IMR-90 (cell line): ENCODE measurements at regions not wholly inside any gene's neighbourhood (a gene's known extent, or its start where the extent isn't known, plus 50 kb on each side); places are given as distances from the start of the nearest gene placed in this dataset.

Experiments
- ATAC-seq: fragments of 200-7000 bp; cut with Tn5 transposase; 2 replicates; pipeline ENCODE4 v1.9.1; 2020; ENCODE audit warnings: low read depth, mild to moderate bottlenecking, moderate library complexity
- BruUV-seq: library from RNA; stranded (reverse); fragments of 400-500 nt; replicated peaks from 2 replicates; lab custom pipeline; 2021; lab: Mats Ljungman, UMichigan
- CTCF ChIA-PET: fragments of 300-600 bp; formaldehyde crosslinking; extraction: SDS; loops from one replicate; lab custom pipeline; 2021; ENCODE audit warnings: antibody characterized with exemption; lab: Yijun Ruan, JAX
- POLR2A ChIA-PET: fragments of 300-600 bp; sonication (Branson Sonifier 250); formaldehyde crosslinking; loops from one replicate; lab custom pipeline; 2022; ENCODE audit warnings: antibody characterized with exemption; ENCODE audit not compliant: unreplicated experiment; lab: Charles Lee
- DNase-seq: peaks from one replicate; pipeline ENCODE4 v3.0.0; 2013
- H2AFZ ChIP-seq: replicated peaks from 2 replicates; pipeline ENCODE3; 2013; ENCODE audit warnings: low read length, mild to moderate bottlenecking; ENCODE audit not compliant: poor library complexity
- H2AK5ac ChIP-seq: 2 replicates; pipeline ENCODE4 v1.6.1; 2013; ENCODE audit warnings: low read depth, low read length, inconsistent platforms
- H2AK9ac ChIP-seq: replicated peaks from 2 replicates; pipeline ENCODE3; 2013; ENCODE audit warnings: mild to moderate bottlenecking, low read depth, low read length, moderate library complexity; ENCODE audit not compliant: poor library complexity
- H2BK120ac ChIP-seq: 2 replicates; pipeline ENCODE4 v1.6.1; 2013; ENCODE audit warnings: low read depth, low read length, inconsistent platforms
- H2BK15ac ChIP-seq: 3 replicates; pipeline ENCODE4 v1.6.1; 2013; ENCODE audit warnings: low read depth, low read length, inconsistent platforms
- H2BK20ac ChIP-seq: 2 replicates; pipeline ENCODE4 v1.6.1; 2013; ENCODE audit warnings: low read depth, mild to moderate bottlenecking, inconsistent platforms, low read length, moderate library complexity
- H2BK5ac ChIP-seq: 2 replicates; pipeline ENCODE4 v1.6.1; 2013; ENCODE audit warnings: mild to moderate bottlenecking, low read depth, low read length, inconsistent platforms; ENCODE audit not compliant: poor library complexity, severe bottlenecking
- H3K14ac ChIP-seq: replicated peaks from 2 replicates; pipeline ENCODE4 v1.6.1; 2013; ENCODE audit warnings: low read depth, low read length, inconsistent platforms
- H3K18ac ChIP-seq: 2 replicates; pipeline ENCODE4 v1.6.1; 2013; ENCODE audit warnings: low read depth, low read length, control low read depth
- H3K23ac ChIP-seq: 2 replicates; pipeline ENCODE4 v1.6.1; 2013; ENCODE audit warnings: low read depth, low read length, inconsistent platforms
- H3K27ac ChIP-seq: 2 replicates; pipeline ENCODE4 v1.5.1; 2013; ENCODE audit warnings: mild to moderate bottlenecking, control low read depth, low read length; ENCODE audit not compliant: insufficient read depth
- H3K27me3 ChIP-seq: 2 replicates; pipeline ENCODE4 v1.6.1; 2013; ENCODE audit warnings: low read length; ENCODE audit not compliant: control insufficient read depth, insufficient read depth
- H3K36me3 ChIP-seq: 2 replicates; pipeline ENCODE4 v1.6.1; 2013; ENCODE audit warnings: low read length, mixed read lengths; ENCODE audit not compliant: control insufficient read depth, insufficient read depth
- H3K4ac ChIP-seq: 2 replicates; pipeline ENCODE4 v1.6.1; 2013; ENCODE audit warnings: low read depth, low read length, inconsistent platforms
- H3K4me1 ChIP-seq: 2 replicates; pipeline ENCODE4 v1.6.1; 2013; ENCODE audit warnings: low read length, mixed read lengths; ENCODE audit not compliant: control insufficient read depth, insufficient read depth
- H3K4me2 ChIP-seq: 2 replicates; pipeline ENCODE4 v1.6.1; 2013; ENCODE audit warnings: low read depth, mild to moderate bottlenecking, control low read depth, low read length, moderate library complexity
- H3K4me3 ChIP-seq: 2 replicates; pipeline ENCODE4 v1.5.1; 2013; ENCODE audit warnings: low read depth, mild to moderate bottlenecking, control low read depth, low read length, moderate library complexity; ENCODE audit not compliant: insufficient read depth
- H3K56ac ChIP-seq: 2 replicates; pipeline ENCODE4 v1.6.1; 2013; ENCODE audit warnings: low read length, inconsistent platforms; ENCODE audit not compliant: insufficient read depth; ENCODE audit errors: extremely low read depth
- H3K79me1 ChIP-seq, 2 experiments: 2 replicates each; pipeline ENCODE4 v1.6.1; 2013; ENCODE audit warnings: low read length in 2 of 2, inconsistent platforms in 1 of 2, low read depth in 1 of 2
- H3K9ac ChIP-seq: 2 replicates; pipeline ENCODE4 v1.6.1; 2013; ENCODE audit warnings: low read depth, low read length, control low read depth
- H3K9me1 ChIP-seq: 2 replicates; pipeline ENCODE4 v1.6.1; 2013; ENCODE audit warnings: low read length, inconsistent platforms; ENCODE audit not compliant: insufficient read depth
- H3K9me3 ChIP-seq: 2 replicates; pipeline ENCODE4 v1.6.1; 2013; ENCODE audit warnings: low read length; ENCODE audit not compliant: control insufficient read depth, insufficient read depth
- H4K20me1 ChIP-seq: 2 replicates; pipeline ENCODE4 v1.6.1; 2013; ENCODE audit warnings: low read length, inconsistent platforms; ENCODE audit not compliant: insufficient read depth
- H4K5ac ChIP-seq: 2 replicates; pipeline ENCODE4 v1.6.1; 2013; ENCODE audit warnings: mild to moderate bottlenecking, low read depth, low read length, control low read depth
- H4K8ac ChIP-seq, 2 experiments: 2 replicates each; pipeline ENCODE4 v1.6.1; 2013; ENCODE audit warnings: low read depth in 2 of 2, low read length in 2 of 2, control low read depth in 1 of 2, inconsistent platforms in 1 of 2
- H4K91ac ChIP-seq: 2 replicates; pipeline ENCODE4 v1.6.1; 2013; ENCODE audit warnings: low read depth, low read length, inconsistent platforms; ENCODE audit not compliant: insufficient read depth
- BHLHE40 ChIP-seq: fragments of 150-350 bp; IDR thresholded peaks from 2 replicates; pipeline ENCODE4 v1.6.1; 2016; ENCODE audit warnings: mild to moderate bottlenecking, low read depth, low read length
- CHD1 ChIP-seq: IDR thresholded peaks from 2 replicates; pipeline ENCODE4 v1.6.1; 2012; ENCODE audit warnings: low read depth, low read length, improper control_type of control experiment
- FOS ChIP-seq: fragments of 150-350 bp; IDR thresholded peaks from 2 replicates; pipeline ENCODE4 v1.6.1; 2016; ENCODE audit warnings: low read depth, low read length
- MAZ ChIP-seq: IDR thresholded peaks from 2 replicates; pipeline ENCODE4 v1.6.1; 2012; ENCODE audit warnings: low read depth, mild to moderate bottlenecking, low read length, improper control_type of control experiment, moderate library complexity, borderline replicate concordance
- MXI1 ChIP-seq: IDR thresholded peaks from 2 replicates; pipeline ENCODE4 v1.6.1; 2012; ENCODE audit warnings: low read depth, mild to moderate bottlenecking, low read length, moderate library complexity, borderline replicate concordance
- NFE2L2 ChIP-seq: fragments of 150-350 bp; IDR thresholded peaks from 2 replicates; pipeline ENCODE4 v1.6.1; 2016; ENCODE audit warnings: low read depth, mild to moderate bottlenecking, low read length
- POLR2A ChIP-seq: IDR thresholded peaks from 2 replicates; pipeline ENCODE4 v1.6.1; 2012; ENCODE audit warnings: mild to moderate bottlenecking, low read depth, low read length
- RAD21 ChIP-seq: IDR thresholded peaks from 2 replicates; pipeline ENCODE4 v1.6.1; 2012; ENCODE audit warnings: low read length, improper control_type of control experiment
- RCOR1 ChIP-seq: IDR thresholded peaks from 2 replicates; pipeline ENCODE4 v1.6.1; 2012; ENCODE audit warnings: mild to moderate bottlenecking, low read length, improper control_type of control experiment; ENCODE audit not compliant: insufficient replicate concordance
- RFX5 ChIP-seq: IDR thresholded peaks from 2 replicates; pipeline ENCODE4 v1.8.0; 2012; ENCODE audit warnings: low read depth, mild to moderate bottlenecking, low read length, moderate library complexity
- SMC3 ChIP-seq: fragments of 150-350 bp; IDR thresholded peaks from 2 replicates; pipeline ENCODE4 v1.6.1; 2016; ENCODE audit warnings: low read depth, mild to moderate bottlenecking, antibody characterized with exemption, low read length, moderate library complexity
- WGBS, 2 experiments: methylation state at CpG; one replicate each; pipeline versions ENCODE4 v1.1.5 to v1.1.7; 2013; ENCODE audit warnings: missing lambda C conversion rate in 2 of 2; ENCODE audit not compliant: insufficient read length in 1 of 2; ENCODE audit errors: extremely low coverage in 2 of 2; 5-methylcytosine and 5-hydroxymethylcytosine counted together
- dilution Hi-C: fragments of 300-500 bp; cut with HindIII; formaldehyde crosslinking; loops from one replicate; pipeline ENCODE4 v1.14.3; 2018; ENCODE audit warnings: low sequenced_read_pairs; ENCODE audit not compliant: unreplicated experiment
- in situ Hi-C: fragments of 300-500 bp; cut with MboI; formaldehyde crosslinking; loops from 3 replicates; pipeline ENCODE4 v1.14.3; 2019; ENCODE audit warnings: low sequenced_read_pairs, inconsistent platforms, mixed read lengths
- intact Hi-C: fragments of 100-400 bp; cut with micrococcal nuclease; formaldehyde crosslinking; loops from 2 replicates; pipeline ENCODE4 v1.10.0; 2022
- TF ChIP-seq, protein P1 (sequence below): conservative IDR thresholded peaks from 2 replicates; pipeline ENCODE4 v1.5.1; 2012; ENCODE audit warnings: mild to moderate bottlenecking, low read depth, low read length, improper control_type of control experiment
- TF ChIP-seq, protein P2 (sequence below): fragments of 150-350 bp; IDR thresholded peaks from 2 replicates; pipeline ENCODE4 v1.6.1; 2017; ENCODE audit warnings: mild to moderate bottlenecking, antibody characterized with exemption, low read length, low read depth
- TF ChIP-seq, protein P3 (sequence below): fragments of 150-350 bp; IDR thresholded peaks from 2 replicates; pipeline ENCODE4 v1.6.1; 2016; ENCODE audit warnings: low read depth, mild to moderate bottlenecking, low read length, moderate library complexity, borderline replicate concordance

DNA sequence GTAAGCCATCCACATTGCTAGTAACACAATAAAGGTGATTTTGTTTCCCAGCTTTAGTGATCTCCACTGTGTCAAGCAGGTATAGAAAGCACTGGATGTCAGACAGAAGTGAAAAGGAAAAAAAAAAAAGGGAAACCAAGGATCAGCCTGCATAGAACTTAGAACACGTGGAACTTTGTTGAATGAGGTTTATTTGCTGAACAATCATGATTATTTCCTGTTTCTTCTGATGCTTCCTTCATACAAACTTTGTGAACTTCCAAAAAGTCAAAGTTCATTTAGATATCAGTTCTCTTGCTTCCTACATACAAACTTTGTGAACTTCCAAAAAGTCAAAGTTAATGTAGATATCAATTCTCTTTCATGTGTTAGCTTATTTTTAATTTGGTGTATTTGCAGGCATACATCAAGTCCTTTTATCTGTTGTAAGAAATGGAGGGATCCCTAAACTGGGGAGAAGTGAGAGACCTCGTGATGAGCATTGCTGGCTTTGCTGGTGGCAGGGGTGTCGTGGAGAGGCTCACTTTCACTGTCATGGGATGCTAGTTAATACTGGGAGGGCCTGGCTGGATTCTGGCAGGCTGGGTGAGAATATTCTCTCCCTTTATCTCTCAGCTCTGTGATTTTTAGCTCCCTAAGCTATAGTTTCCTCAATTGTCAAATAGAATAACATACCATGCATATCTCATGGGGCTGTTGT, 298.4 kb downstream of the INHBA start:
- Histone ChIP-seq H3K4me1 (no peaks in the 10 kb centered on the region; the same call in 1 of the 2 replicates), H2AK5ac (no peak overlapping the region), H3K27me3 (no peaks in the 10 kb centered on the region), H4K20me1 (no peaks in the 10 kb centered on the region), H3K27ac (no peak overlapping the region), H3K23ac (no peak overlapping the region), H3K14ac (no peak overlapping the region), H3K9me3 (no peaks in the 10 kb centered on the region), H3K36me3 (no peaks in the 10 kb centered on the region), H3K4me2 (no peak overlapping the region), H2BK5ac (no peak overlapping the region), H2BK120ac (no peak overlapping the region), H2AK9ac (no peak overlapping the region), H3K9ac (no peak overlapping the region), H3K4ac (no peak overlapping the region), H2AFZ (no peak overlapping the region), H3K9me1 (no peaks in the 10 kb centered on the region), H3K4me3 (no peak overlapping the region), H2BK20ac (no peak overlapping the region), H4K91ac (no peak overlapping the region), H3K56ac (no peak overlapping the region), H4K8ac (no peak overlapping the region), H2BK15ac (no peak overlapping the region), H3K79me1 (no peaks in the 10 kb centered on the region), H3K18ac (no peak overlapping the region), H4K5ac (no peak overlapping the region)
- WGBS, 2 experiments, result no CpG with 5 or more reads among the region's 3 CpGs
- ATAC-seq (no peak), DNase-seq (no peak)
- in situ Hi-C loops, result no loop called here
- ChIA-PET CTCF (no interaction called here), POLR2A (no interaction called here)
- TF ChIP-seq NFE2L2 (no peak), CHD1 (no peak), MXI1 (no peak), RFX5 (no peak), RCOR1 (no peak), RAD21 (no peak), SMC3 (no peak), FOS (no peak), BHLHE40 (no peak), POLR2A (no peak), MAZ (no peak)
- TF ChIP-seq, protein P1, sequence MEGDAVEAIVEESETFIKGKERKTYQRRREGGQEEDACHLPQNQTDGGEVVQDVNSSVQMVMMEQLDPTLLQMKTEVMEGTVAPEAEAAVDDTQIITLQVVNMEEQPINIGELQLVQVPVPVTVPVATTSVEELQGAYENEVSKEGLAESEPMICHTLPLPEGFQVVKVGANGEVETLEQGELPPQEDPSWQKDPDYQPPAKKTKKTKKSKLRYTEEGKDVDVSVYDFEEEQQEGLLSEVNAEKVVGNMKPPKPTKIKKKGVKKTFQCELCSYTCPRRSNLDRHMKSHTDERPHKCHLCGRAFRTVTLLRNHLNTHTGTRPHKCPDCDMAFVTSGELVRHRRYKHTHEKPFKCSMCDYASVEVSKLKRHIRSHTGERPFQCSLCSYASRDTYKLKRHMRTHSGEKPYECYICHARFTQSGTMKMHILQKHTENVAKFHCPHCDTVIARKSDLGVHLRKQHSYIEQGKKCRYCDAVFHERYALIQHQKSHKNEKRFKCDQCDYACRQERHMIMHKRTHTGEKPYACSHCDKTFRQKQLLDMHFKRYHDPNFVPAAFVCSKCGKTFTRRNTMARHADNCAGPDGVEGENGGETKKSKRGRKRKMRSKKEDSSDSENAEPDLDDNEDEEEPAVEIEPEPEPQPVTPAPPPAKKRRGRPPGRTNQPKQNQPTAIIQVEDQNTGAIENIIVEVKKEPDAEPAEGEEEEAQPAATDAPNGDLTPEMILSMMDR, result no peak
- TF ChIP-seq, protein P2, sequence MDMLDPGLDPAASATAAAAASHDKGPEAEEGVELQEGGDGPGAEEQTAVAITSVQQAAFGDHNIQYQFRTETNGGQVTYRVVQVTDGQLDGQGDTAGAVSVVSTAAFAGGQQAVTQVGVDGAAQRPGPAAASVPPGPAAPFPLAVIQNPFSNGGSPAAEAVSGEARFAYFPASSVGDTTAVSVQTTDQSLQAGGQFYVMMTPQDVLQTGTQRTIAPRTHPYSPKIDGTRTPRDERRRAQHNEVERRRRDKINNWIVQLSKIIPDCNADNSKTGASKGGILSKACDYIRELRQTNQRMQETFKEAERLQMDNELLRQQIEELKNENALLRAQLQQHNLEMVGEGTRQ, result no peak
- TF ChIP-seq, protein P3, sequence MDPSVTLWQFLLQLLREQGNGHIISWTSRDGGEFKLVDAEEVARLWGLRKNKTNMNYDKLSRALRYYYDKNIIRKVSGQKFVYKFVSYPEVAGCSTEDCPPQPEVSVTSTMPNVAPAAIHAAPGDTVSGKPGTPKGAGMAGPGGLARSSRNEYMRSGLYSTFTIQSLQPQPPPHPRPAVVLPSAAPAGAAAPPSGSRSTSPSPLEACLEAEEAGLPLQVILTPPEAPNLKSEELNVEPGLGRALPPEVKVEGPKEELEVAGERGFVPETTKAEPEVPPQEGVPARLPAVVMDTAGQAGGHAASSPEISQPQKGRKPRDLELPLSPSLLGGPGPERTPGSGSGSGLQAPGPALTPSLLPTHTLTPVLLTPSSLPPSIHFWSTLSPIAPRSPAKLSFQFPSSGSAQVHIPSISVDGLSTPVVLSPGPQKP, result no peak
- dilution Hi-C loops, result no loop called here
- intact Hi-C loops, result no loop called here
- no TSS peak for BruUV-seq
